ENCODE measurements at regions not wholly inside any gene's neighbourhood (a gene's known extent, or its start where the extent isn't known, plus 50 kb on each side); places are given as distances from the start of the nearest gene placed in this dataset.

DNA sequence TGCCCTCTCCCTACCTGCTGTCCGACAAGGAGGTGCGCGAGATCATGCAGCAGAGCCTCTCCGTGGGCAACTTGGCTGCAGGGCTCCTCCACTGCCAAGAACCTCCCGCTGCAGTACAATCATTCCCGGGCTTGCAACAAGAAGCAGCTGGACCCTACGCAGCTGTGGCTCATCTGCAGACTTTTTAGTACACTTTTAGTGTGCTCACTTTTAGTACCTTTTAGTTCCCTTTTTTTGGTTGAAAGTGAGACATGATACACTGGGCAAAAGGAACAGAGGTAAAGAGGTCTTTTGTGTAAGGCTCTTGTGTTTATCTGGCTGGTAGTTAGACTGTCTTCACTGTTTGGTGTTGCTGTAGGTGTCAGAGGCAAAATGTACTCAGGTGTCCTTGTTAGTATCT, 58.1 kb upstream of the SPTLC1 start:
- TF ChIP-seq CTCF (conservative IDR thresholded peaks at IDR 0.05; ENCODE audit: low read depth, low read length) (no peak), EZH2 (IDR thresholded peaks at IDR 0.05; ENCODE audit: borderline replicate concordance, low read depth, low read length, poor library complexity, severe bottlenecking) (no peak)

All from A673 (cell line).